ENCODE measurements at regions not wholly inside any gene's neighbourhood (a gene's known extent, or its start where the extent isn't known, plus 50 kb on each side); places are given as distances from the start of the nearest gene placed in this dataset.

DNA sequence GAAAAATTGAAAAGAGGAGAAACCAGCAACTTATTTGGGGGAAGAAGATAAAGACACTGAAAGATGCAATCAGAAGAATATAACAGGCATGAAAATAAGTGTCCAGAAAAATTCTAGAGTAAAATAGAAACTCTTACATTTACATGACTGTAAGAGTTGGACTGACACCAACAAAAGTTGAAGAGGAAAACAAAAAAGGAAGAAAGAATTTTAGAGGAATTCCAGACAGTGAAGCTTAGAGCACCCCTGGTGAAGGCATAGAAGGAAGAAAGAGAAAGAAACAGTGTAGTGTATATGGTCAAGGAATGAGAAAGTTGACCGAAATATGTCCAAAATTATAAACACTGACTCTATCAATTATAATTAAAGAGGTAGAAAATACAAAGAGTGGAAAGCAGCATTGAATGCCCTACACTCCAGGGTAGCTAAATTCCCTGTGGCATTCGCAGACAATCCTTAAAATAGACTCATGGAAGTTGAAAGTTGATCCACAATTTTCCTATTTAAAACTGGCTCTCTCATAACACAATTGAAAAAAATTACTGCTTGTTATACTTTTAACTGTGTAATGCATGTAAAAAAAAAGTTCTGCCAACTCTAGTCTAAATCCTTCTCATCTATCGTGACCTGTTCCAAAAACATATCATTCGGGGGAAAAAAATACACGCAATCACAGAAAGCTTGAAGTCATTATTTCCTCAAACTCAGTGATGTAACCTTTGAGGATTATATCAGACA lies 102.6 kb upstream of the ABI3BP start:
- no peaks in the 10 kb centered on the region for H4K20me1 ChIP-seq (ENCODE audit: insufficient read depth, low read length)
- H3K9me1 ChIP-seq (ENCODE audit: insufficient read depth, low read length): 0 out of 2 replicates have a peak, but pooled peaks cover 5% of the 10 kb centered on the region
- no peak overlapping the region for H4K8ac ChIP-seq (ENCODE audit: low read depth in 2 of 2, low read length in 2 of 2)
- no CpG with 5 or more reads among the region's 5 CpGs for WGBS, 2 experiments (ENCODE audit: extremely low coverage in 2 of 2, insufficient read length in 1 of 2)
- no peak overlapping the region for H3K4me3 ChIP-seq (ENCODE audit: insufficient read depth, low read depth, low read length)
- H3K79me1 ChIP-seq (ENCODE audit: low read depth in 1 of 2, low read length in 2 of 2): no peaks in the 10 kb centered on the region
- H3K9me3 ChIP-seq (ENCODE audit: control insufficient read depth, insufficient read depth, low read length): no peaks in the 10 kb centered on the region
- H3K4me2 ChIP-seq (ENCODE audit: low read depth, low read length): no peak overlapping the region
- no peak overlapping the region for H3K18ac ChIP-seq (ENCODE audit: low read depth, low read length)
- H3K56ac ChIP-seq (ENCODE audit: extremely low read depth, insufficient read depth, low read length): no peak overlapping the region
- dilution Hi-C loops (cut with HindIII; ENCODE audit: low sequenced_read_pairs, unreplicated experiment) (no loop called here), in situ Hi-C loops (cut with MboI; ENCODE audit: low sequenced_read_pairs) (no loop called here), intact Hi-C loops (cut with micrococcal nuclease) (no loop called here)
- H2BK15ac ChIP-seq (ENCODE audit: low read depth, low read length): no peak overlapping the region
- no peak overlapping the region for H2AFZ ChIP-seq (replicated peaks; ENCODE audit: low read length, poor library complexity)
- ATAC-seq (ENCODE audit: low read depth) (peak; percentile 61), DNase-seq (peak; percentile 23)
- no peak overlapping the region for H2AK5ac ChIP-seq (ENCODE audit: low read depth, low read length)
- H3K27ac ChIP-seq (ENCODE audit: insufficient read depth, low read length): no peak overlapping the region
- POLR2A ChIA-PET (ENCODE audit: unreplicated experiment): no interaction called here
- no peak overlapping the region for H2BK5ac ChIP-seq (ENCODE audit: low read depth, low read length, poor library complexity, severe bottlenecking)
- H2BK20ac ChIP-seq (ENCODE audit: low read depth, low read length): no peak overlapping the region
- no peak overlapping the region for H2AK9ac ChIP-seq (replicated peaks; ENCODE audit: low read depth, low read length, poor library complexity)
- no peak overlapping the region for H2BK120ac ChIP-seq (ENCODE audit: low read depth, low read length)
- H3K4me1 ChIP-seq (ENCODE audit: control insufficient read depth, insufficient read depth, low read length): no peaks in the 10 kb centered on the region; the same call in 1 of the 2 replicates
- H3K14ac ChIP-seq (replicated peaks; ENCODE audit: low read depth, low read length): no peak overlapping the region
- no peaks in the 10 kb centered on the region for H3K36me3 ChIP-seq (ENCODE audit: control insufficient read depth, insufficient read depth, low read length)
- CTCF ChIA-PET: interaction anchor here (1.2 to 1.4 kb wide), 2 partner anchors 14 to 28 kb away, joined by 3 read pairs; no protein-coding TSS in a partner anchor
- no peak overlapping the region for H4K5ac ChIP-seq (ENCODE audit: low read depth, low read length)
- H4K91ac ChIP-seq (ENCODE audit: insufficient read depth, low read depth, low read length): no peak overlapping the region
- BruUV-seq (replicated peaks): no TSS peak
- H3K27me3 ChIP-seq (ENCODE audit: control insufficient read depth, insufficient read depth, low read length): no peaks in the 10 kb centered on the region
- no peak overlapping the region for H3K23ac ChIP-seq (ENCODE audit: low read depth, low read length)
- H3K9ac ChIP-seq (ENCODE audit: low read depth, low read length): no peak overlapping the region
- TF ChIP-seq RAD21 (IDR thresholded peaks at IDR 0.05; ENCODE audit: low read length) (no peak), FOS (IDR thresholded peaks at IDR 0.05; ENCODE audit: low read depth, low read length) (no peak), BHLHE40 (IDR thresholded peaks at IDR 0.05; ENCODE audit: low read depth, low read length) (no peak), CHD1 (IDR thresholded peaks at IDR 0.05; ENCODE audit: low read depth, low read length) (no peak), RCOR1 (IDR thresholded peaks at IDR 0.05; ENCODE audit: insufficient replicate concordance, low read length) (no peak), USF2 (IDR thresholded peaks at IDR 0.05; ENCODE audit: low read depth, low read length) (no peak), ELK1 (IDR thresholded peaks at IDR 0.05; ENCODE audit: borderline replicate concordance, low read depth, low read length) (no peak), NFE2L2 (IDR thresholded peaks at IDR 0.05; ENCODE audit: low read depth, low read length) (no peak), MAFK (IDR thresholded peaks at IDR 0.05; ENCODE audit: low read depth, low read length) (no peak), SMC3 (IDR thresholded peaks at IDR 0.05; ENCODE audit: low read depth, low read length) (no peak), MAZ (IDR thresholded peaks at IDR 0.05; ENCODE audit: borderline replicate concordance, low read depth, low read length) (no peak), MXI1 (IDR thresholded peaks at IDR 0.05; ENCODE audit: borderline replicate concordance, low read depth, low read length) (no peak), RFX5 (IDR thresholded peaks at IDR 0.05; ENCODE audit: low read depth, low read length) (no peak), POLR2A (IDR thresholded peaks at IDR 0.05; ENCODE audit: low read depth, low read length) (no peak), CEBPB (IDR thresholded peaks at IDR 0.05; ENCODE audit: low read depth, low read length) (no peak)
- TF ChIP-seq, protein P1, sequence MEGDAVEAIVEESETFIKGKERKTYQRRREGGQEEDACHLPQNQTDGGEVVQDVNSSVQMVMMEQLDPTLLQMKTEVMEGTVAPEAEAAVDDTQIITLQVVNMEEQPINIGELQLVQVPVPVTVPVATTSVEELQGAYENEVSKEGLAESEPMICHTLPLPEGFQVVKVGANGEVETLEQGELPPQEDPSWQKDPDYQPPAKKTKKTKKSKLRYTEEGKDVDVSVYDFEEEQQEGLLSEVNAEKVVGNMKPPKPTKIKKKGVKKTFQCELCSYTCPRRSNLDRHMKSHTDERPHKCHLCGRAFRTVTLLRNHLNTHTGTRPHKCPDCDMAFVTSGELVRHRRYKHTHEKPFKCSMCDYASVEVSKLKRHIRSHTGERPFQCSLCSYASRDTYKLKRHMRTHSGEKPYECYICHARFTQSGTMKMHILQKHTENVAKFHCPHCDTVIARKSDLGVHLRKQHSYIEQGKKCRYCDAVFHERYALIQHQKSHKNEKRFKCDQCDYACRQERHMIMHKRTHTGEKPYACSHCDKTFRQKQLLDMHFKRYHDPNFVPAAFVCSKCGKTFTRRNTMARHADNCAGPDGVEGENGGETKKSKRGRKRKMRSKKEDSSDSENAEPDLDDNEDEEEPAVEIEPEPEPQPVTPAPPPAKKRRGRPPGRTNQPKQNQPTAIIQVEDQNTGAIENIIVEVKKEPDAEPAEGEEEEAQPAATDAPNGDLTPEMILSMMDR (conservative IDR thresholded peaks at IDR 0.05; ENCODE audit: low read depth, low read length): no peak
- H3K4ac ChIP-seq (ENCODE audit: low read depth, low read length): no peak overlapping the region

Data from IMR-90 (cell line).